A549 (cell line): ENCODE measurements at regions not wholly inside any gene's neighbourhood (a gene's known extent, or its start where the extent isn't known, plus 50 kb on each side); places are given as distances from the start of the nearest gene placed in this dataset.

Experiments
- CBX2 ChIP-seq: fragments of 200-600 bp; sonication (generic); IDR thresholded peaks from 2 replicates; pipeline ENCODE4 v1.6.1; 2016; ENCODE audit warnings: low read depth, mild to moderate bottlenecking, borderline replicate concordance
- EHMT2 ChIP-seq: fragments of 200-600 bp; sonication (generic); IDR thresholded peaks from 2 replicates; pipeline ENCODE4 v1.6.1; 2016; ENCODE audit warnings: antibody characterized with exemption, low read depth, mild to moderate bottlenecking, moderate library complexity
- FOSL2 ChIP-seq, 2 experiments: fragments of 450-650 bp in 1 of 2; fragments of >200 bp in 1 of 2; sonication (Bioruptor Twin) in 1 of 2; formaldehyde crosslinking; IDR thresholded peaks; 2 replicates each; pipeline versions ENCODE4 v1.5.0 to v1.6.1; 2016 to 2020; ENCODE audit warnings: mild to moderate bottlenecking in 1 of 2, moderate library complexity in 1 of 2
- JUN ChIP-seq, 2 experiments: fragments of >200 bp; sonication (Bioruptor Twin); formaldehyde crosslinking; IDR thresholded peaks; 2 replicates in 1 of 2; 3 replicates in 1 of 2; pipeline ENCODE4 v1.6.1; 2016 to 2017
- KDM5A ChIP-seq: fragments of 200-600 bp; sonication (generic); IDR thresholded peaks from 2 replicates; pipeline ENCODE4 v1.6.1; 2016; ENCODE audit warnings: antibody characterized with exemption, mild to moderate bottlenecking
- POLR2A ChIP-seq: IDR thresholded peaks from 2 replicates; pipeline ENCODE4 v1.6.1; 2012; ENCODE audit warnings: mild to moderate bottlenecking, low read length
- POLR2AphosphoS2 ChIP-seq: conservative IDR thresholded peaks from 2 replicates; pipeline ENCODE4 v1.6.1; 2012; ENCODE audit warnings: low read length, improper control_type of control experiment, inconsistent platforms
- ZNF302 ChIP-seq: fragments of 250-450 bp; sonication (Bioruptor Pico); IDR thresholded peaks from 2 replicates; pipeline ENCODE4 v1.9.0; 2021; ENCODE audit warnings: inconsistent platforms, mild to moderate bottlenecking, moderate library complexity
- TF ChIP-seq, protein P1 (sequence below): fragments of >200 bp; sonication (Bioruptor Twin); formaldehyde crosslinking; IDR thresholded peaks from 3 replicates; pipeline ENCODE4 v1.5.1; 2016

GRCh38 chr16:51061328-51061727 lies 89.7 kb downstream of the SALL1 start:
- TF ChIP-seq KDM5A (no peak), EHMT2 (no peak), FOSL2 (IDR thresholded peaks at IDR 0.05) (no peak), FOSL2 (CRISPR knock-in tag; IDR thresholded peaks at IDR 0.05) (no peak), CBX2 (no peak), POLR2AphosphoS2 (no peak), POLR2A (no peak), ZNF302 (CRISPR knock-in tag) (no peak), JUN (IDR thresholded peaks at IDR 0.05) (no peak)
- TF ChIP-seq, protein P1, sequence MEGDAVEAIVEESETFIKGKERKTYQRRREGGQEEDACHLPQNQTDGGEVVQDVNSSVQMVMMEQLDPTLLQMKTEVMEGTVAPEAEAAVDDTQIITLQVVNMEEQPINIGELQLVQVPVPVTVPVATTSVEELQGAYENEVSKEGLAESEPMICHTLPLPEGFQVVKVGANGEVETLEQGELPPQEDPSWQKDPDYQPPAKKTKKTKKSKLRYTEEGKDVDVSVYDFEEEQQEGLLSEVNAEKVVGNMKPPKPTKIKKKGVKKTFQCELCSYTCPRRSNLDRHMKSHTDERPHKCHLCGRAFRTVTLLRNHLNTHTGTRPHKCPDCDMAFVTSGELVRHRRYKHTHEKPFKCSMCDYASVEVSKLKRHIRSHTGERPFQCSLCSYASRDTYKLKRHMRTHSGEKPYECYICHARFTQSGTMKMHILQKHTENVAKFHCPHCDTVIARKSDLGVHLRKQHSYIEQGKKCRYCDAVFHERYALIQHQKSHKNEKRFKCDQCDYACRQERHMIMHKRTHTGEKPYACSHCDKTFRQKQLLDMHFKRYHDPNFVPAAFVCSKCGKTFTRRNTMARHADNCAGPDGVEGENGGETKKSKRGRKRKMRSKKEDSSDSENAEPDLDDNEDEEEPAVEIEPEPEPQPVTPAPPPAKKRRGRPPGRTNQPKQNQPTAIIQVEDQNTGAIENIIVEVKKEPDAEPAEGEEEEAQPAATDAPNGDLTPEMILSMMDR: no peak
